ENCODE measurements at regions not wholly inside any gene's neighbourhood (a gene's known extent, or its start where the extent isn't known, plus 50 kb on each side); places are given as distances from the start of the nearest gene placed in this dataset.

- ChIA-PET POLR2A (ENCODE audit: low non-redundant PET) (no interaction called here), CTCF (no interaction called here)
- H3K27ac ChIP-seq: no peak overlapping the region
- TF ChIP-seq, protein P1, sequence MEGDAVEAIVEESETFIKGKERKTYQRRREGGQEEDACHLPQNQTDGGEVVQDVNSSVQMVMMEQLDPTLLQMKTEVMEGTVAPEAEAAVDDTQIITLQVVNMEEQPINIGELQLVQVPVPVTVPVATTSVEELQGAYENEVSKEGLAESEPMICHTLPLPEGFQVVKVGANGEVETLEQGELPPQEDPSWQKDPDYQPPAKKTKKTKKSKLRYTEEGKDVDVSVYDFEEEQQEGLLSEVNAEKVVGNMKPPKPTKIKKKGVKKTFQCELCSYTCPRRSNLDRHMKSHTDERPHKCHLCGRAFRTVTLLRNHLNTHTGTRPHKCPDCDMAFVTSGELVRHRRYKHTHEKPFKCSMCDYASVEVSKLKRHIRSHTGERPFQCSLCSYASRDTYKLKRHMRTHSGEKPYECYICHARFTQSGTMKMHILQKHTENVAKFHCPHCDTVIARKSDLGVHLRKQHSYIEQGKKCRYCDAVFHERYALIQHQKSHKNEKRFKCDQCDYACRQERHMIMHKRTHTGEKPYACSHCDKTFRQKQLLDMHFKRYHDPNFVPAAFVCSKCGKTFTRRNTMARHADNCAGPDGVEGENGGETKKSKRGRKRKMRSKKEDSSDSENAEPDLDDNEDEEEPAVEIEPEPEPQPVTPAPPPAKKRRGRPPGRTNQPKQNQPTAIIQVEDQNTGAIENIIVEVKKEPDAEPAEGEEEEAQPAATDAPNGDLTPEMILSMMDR (conservative IDR thresholded peaks at IDR 0.05; ENCODE audit: low read depth): no peak
- no peak for DNase-seq (ENCODE audit: low spot score)
Observed at GRCh38 chr10:52977581-52977980, 205.0 kb upstream of the MBL2 start.

- CTCF ChIA-PET: interaction anchor here (0.7 kb wide), 1 partner anchor 767 kb away, joined by 6 read pairs; no protein-coding TSS in a partner anchor
- TF ChIP-seq, protein P1 (conservative IDR thresholded peaks at IDR 0.05; ENCODE audit: low read depth): no peak
Observed at GRCh38 chr10:52967806-52968795, 195.5 kb upstream of the MBL2 start.

DNA sequence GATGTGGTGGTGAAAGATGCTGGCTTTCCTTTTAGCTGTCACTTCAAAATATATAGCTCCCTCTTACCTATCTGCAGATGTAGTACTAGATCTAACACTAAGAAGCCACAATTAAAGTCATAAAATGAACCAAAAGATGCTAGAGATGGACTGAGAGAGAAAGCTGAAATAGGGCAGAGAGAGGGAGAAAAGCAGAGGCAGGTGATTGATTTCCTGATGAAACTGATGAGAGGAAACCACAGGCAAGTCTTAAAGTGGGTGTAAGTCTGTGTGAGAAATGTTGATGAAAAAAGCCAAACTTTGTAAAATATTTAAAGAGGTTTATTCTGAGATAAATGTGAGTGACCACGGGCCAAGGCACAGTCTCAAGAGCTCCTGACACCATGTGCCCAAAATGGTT is 194.3 kb upstream of the MBL2 start:
- TF ChIP-seq, protein P1 (conservative IDR thresholded peaks at IDR 0.05; ENCODE audit: low read depth): no peak
- DNase-seq (ENCODE audit: low spot score): no peak
- ChIA-PET POLR2A (ENCODE audit: low non-redundant PET) (no interaction called here), CTCF (no interaction called here)
- H3K27ac ChIP-seq: no peak overlapping the region

More at GRCh38 chr10:52967806-52968795, 195.5 kb upstream of the MBL2 start:
- DNase-seq (ENCODE audit: low spot score): no peak
- H3K27ac ChIP-seq: no peak overlapping the region
- POLR2A ChIA-PET (ENCODE audit: low non-redundant PET): no interaction called here

DNA sequence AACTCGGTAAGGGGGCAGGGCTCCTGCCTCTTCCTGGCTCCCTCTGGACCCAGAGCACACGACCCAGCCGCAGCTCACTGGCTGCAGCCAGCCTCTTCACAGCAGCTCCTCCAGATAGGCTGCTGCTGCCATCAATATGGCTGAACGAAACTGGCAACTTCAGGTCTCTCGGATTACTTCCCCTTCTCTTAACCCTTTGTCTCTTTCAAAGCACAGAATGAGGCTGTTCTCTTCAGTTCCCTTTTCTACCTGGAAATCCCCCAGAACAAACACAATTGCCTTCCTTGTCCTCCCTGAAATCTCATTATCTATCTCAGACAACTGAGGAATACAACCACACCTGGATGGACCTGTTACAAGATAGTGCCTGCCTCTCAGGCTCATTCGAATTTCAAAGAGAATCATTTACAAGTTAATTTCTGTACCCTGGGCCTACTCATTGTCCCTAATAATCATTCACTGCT is 193.4 kb upstream of the MBL2 start:
- ChIA-PET POLR2A (ENCODE audit: low non-redundant PET) (no interaction called here), CTCF (no interaction called here)
- H3K27ac ChIP-seq: no peak overlapping the region
- TF ChIP-seq, protein P1 (conservative IDR thresholded peaks at IDR 0.05; ENCODE audit: low read depth): no peak
- no peak for DNase-seq (ENCODE audit: low spot score)

DNA sequence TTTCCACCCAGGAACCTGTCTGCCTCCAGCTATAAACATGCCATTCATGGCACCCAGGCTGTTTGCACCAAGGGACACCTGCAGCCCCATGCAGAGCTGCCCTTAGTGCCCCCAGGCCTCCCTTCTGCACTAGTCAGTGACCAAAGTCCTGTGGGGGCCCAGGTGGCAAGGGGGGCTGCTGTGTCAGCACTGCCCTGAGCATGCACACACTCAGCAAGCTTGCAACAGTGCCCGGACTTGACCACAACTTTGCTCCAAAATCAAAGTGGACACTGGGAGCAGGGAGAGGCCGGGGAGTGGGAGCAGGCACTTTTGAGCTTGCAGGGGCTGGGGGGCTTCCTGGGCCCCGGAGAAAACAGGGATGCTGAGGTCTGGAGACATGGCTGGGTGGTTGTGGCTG is 192.9 kb upstream of the MBL2 start:
- POLR2A ChIA-PET (ENCODE audit: low non-redundant PET): no interaction called here
- no peak for DNase-seq (ENCODE audit: low spot score)
- CTCF ChIA-PET: interaction anchor here (0.6 kb wide), 1 partner anchor 484 kb away, joined by 3 read pairs; no protein-coding TSS in a partner anchor
- TF ChIP-seq, protein P1 (conservative IDR thresholded peaks at IDR 0.05; ENCODE audit: low read depth): no peak
- no peak overlapping the region for H3K27ac ChIP-seq

DNA sequence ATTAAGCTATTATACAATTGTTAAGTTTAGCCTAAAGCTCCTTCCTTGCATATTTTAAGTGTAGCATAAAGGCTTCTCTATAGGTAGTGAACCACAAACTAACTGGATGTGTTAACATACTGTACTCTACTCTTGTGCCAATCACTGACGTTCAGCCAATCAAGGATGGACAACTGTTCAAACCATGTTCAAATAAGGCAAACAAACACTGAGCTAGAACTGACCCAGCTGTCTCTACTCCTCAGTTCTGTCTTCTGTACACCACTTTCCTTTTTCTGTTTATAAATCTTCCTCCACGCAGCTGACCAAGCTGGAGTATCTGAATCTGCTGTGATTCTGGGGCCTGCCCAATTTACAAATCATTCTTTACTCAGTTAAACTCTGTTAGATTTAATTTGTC is 188.7 kb upstream of the MBL2 start:
- ChIA-PET POLR2A (ENCODE audit: low non-redundant PET) (no interaction called here), CTCF (interaction anchor here (0.7 to 1.1 kb wide), 2 partner anchors 143 to 1328 kb away, joined by 3 to 4 read pairs; no protein-coding TSS in a partner anchor)
- DNase-seq (ENCODE audit: low spot score): no peak
- TF ChIP-seq, protein P1 (conservative IDR thresholded peaks at IDR 0.05; ENCODE audit: low read depth): no peak
- H3K27ac ChIP-seq: no peak overlapping the region
